Stimulated activated naive CD4-positive, alpha-beta T cell treated with Interleukin-2 at 50 U/mL for 16 hours (primary cell): ENCODE measurements at regions not wholly inside any gene's neighbourhood (a gene's known extent, or its start where the extent isn't known, plus 50 kb on each side); places are given as distances from the start of the nearest gene placed in this dataset.

ENCODE experiments used
- DNase-seq: peaks from one replicate; lab custom pipeline; 2025; lab: John Stamatoyannopoulos, UW

GRCh38 chr15:46441294-46442062 lies 806.6 kb downstream of the SQOR start:
- DNase-seq: no peak

GRCh38 chr15:46442184-46442583 lies 807.4 kb downstream of the SQOR start:
- DNase-seq: no peak

- no peak for DNase-seq
Observed at GRCh38 chr15:46442901-46443590, 808.2 kb downstream of the SQOR start.

- DNase-seq: no peak
Observed at GRCh38 chr15:46450112-46450809, 815.4 kb downstream of the SQOR start.

GRCh38 chr15:46450810-46451182 lies 816.0 kb downstream of the SQOR start:
- no peak for DNase-seq

GRCh38 chr15:46452297-46452820 lies 817.5 kb downstream of the SQOR start:
- no peak for DNase-seq

GRCh38 chr15:46456456-46456855 lies 821.6 kb downstream of the SQOR start:
- DNase-seq: no peak

GRCh38 chr15:46460431-46461094 lies 825.7 kb downstream of the SQOR start:
- DNase-seq: no peak

- DNase-seq: no peak
Observed at GRCh38 chr15:46461416-46461815, 826.6 kb downstream of the SQOR start.

- DNase-seq: no peak
Observed at GRCh38 chr15:46467041-46467440, 832.2 kb downstream of the SQOR start.

- DNase-seq: no peak
Observed at GRCh38 chr15:46471096-46471495, 836.3 kb downstream of the SQOR start.

- DNase-seq: no peak
Observed at GRCh38 chr15:46489276-46489675, 854.4 kb downstream of the SQOR start.

GRCh38 chr15:46496491-46497115 lies 861.8 kb downstream of the SQOR start:
- DNase-seq: no peak

GRCh38 chr15:46502667-46503066 lies 867.8 kb downstream of the SQOR start:
- DNase-seq: no peak

GRCh38 chr15:46518381-46518780 lies 883.6 kb downstream of the SQOR start:
- no peak for DNase-seq

GRCh38 chr15:46523701-46524100 lies 888.9 kb downstream of the SQOR start:
- no peak for DNase-seq

GRCh38 chr15:46525984-46526725 lies 891.3 kb downstream of the SQOR start:
- DNase-seq: no peak

GRCh38 chr15:46526726-46527110 lies 891.9 kb downstream of the SQOR start:
- no peak for DNase-seq

GRCh38 chr15:46543626-46544025 lies 908.8 kb downstream of the SQOR start:
- no peak for DNase-seq

- no peak for DNase-seq
Observed at GRCh38 chr15:46548989-46549388, 914.2 kb downstream of the SQOR start.

GRCh38 chr15:46552316-46552715 lies 917.5 kb downstream of the SQOR start:
- no peak for DNase-seq
